ENCODE measurements at regions not wholly inside any gene's neighbourhood (a gene's known extent, or its start where the extent isn't known, plus 50 kb on each side); places are given as distances from the start of the nearest gene placed in this dataset.
"Not testable (repeated sequence)": the region's sequence is repeated elsewhere in the genome, so short reads cannot be mapped to it uniquely, and the experiment has no call there.

DNA sequence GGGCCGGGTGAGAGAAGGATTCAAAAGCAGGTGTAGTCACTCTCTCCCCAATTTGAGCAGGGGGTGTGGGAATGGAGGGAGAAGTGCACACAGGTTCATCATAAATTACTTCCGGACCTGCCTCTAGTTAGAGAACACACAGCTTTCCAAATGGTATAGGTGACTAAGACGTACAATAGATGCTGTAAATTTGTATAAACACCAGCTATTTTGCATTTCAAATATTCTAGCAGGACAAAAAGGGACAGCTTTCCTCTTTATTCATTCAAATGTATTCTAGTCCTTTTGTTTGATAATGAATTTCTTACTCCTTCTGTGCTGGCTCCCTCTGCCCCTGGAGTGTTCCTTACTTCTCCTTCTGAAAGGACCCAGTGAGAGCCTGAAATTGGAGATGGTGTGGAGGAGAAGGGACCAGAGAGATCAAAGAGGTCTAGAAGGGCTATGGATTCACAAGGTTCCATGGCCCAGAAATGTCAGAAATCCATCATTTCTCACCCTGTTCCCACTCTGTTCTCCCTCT lies 53.2 kb upstream of the SH3BP4 start:
- no peak overlapping the region for H3K27ac ChIP-seq (ENCODE audit: low read length)
- no peaks in the 10 kb centered on the region for H3K9me3 ChIP-seq (ENCODE audit: insufficient read depth, low read depth, low read length)
- no peaks in the 10 kb centered on the region for H3K36me3 ChIP-seq (ENCODE audit: insufficient read depth, low read depth, low read length)
- no peaks in the 10 kb centered on the region for H3K27me3 ChIP-seq (ENCODE audit: insufficient read depth, low read length)
- peaks cover 3% of the 10 kb centered on the region; the same call in 1 of the 2 replicates for H3K4me1 ChIP-seq (ENCODE audit: insufficient read depth, low read length)
- no peak overlapping the region for H3K4me3 ChIP-seq (ENCODE audit: low read length)
- H3K9ac ChIP-seq (ENCODE audit: low read depth, low read length) = no peak overlapping the region

DNA sequence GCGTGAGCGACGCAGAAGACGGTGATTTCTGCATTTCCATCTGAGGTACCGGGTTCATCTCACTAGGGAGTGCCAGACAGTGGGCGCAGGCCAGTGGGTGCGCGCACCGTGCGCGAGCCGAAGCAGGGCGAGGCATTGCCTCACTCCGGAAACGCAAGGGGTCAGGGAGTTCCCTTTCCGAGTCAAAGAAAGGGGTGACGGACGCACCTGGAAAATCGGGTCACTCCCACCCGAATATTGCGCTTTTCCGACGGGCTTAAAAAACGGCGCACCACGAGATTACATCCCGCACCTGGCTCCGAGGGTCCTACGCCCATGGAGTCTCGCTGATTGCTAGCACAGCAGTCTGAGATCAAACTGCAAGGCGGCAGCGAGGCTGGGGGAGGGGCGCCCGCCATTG lies 63.4 kb upstream of the SH3BP4 start:
- H3K4me1 ChIP-seq (ENCODE audit: insufficient read depth, low read length); H3K27me3 ChIP-seq (ENCODE audit: insufficient read depth, low read length); H3K36me3 ChIP-seq (ENCODE audit: insufficient read depth, low read depth, low read length); H3K9ac ChIP-seq (ENCODE audit: low read depth, low read length); H3K9me3 ChIP-seq (ENCODE audit: insufficient read depth, low read depth, low read length); H3K27ac ChIP-seq (ENCODE audit: low read length); H3K4me3 ChIP-seq (ENCODE audit: low read length): not testable (repeated sequence)

DNA sequence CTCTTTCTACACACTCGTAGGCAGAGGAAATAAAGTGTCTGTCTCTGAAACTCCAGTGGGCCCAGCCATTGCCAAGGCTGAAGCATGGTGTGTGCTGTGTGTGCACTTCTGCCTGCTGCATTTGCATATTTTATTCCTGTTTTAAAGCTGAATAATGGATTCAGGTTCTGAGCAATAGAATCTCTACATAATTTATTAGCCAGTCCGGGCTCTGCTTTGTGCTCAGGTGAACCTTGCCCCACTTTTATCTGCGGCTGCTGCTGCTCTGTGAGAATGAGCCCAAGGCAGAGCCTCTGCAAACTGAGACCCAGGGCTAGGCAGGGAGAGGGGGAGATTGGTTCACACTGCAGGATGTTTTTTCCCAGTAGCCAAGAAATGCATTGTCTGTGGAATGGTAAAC lies 64.6 kb upstream of the SH3BP4 start:
- Histone ChIP-seq H3K9ac (ENCODE audit: low read depth, low read length) (no peak overlapping the region), H3K36me3 (ENCODE audit: insufficient read depth, low read depth, low read length) (no peaks in the 10 kb centered on the region), H3K27ac (ENCODE audit: low read length) (no peak overlapping the region), H3K9me3 (ENCODE audit: insufficient read depth, low read depth, low read length) (no peaks in the 10 kb centered on the region; the same call in 1 of the 2 replicates), H3K4me3 (ENCODE audit: low read length) (no peak overlapping the region), H3K4me1 (ENCODE audit: insufficient read depth, low read length) (peaks cover 9% of the 10 kb centered on the region; the same call in 1 of the 2 replicates), H3K27me3 (ENCODE audit: insufficient read depth, low read length) (no peaks in the 10 kb centered on the region)

DNA sequence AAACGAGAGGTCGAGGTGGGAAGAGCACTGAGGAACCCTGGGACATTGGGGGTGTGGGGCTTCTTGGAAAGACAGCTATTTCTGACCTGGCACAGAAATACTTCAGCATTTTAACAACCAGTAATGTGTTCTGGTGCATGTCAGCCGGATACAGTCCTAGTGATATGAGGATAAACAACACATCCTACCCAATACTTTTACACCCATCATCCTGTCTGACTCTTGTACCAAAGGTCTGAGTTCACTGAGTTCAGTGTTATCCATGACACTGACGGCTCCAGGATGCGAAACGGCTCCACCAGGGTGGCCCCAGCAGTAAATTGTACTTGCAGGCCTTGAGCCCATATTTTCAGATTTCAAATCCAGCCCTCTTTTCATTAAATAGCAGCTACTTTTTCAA lies 65.9 kb upstream of the SH3BP4 start:
- Histone ChIP-seq H3K4me3 (ENCODE audit: low read length) (no peak overlapping the region), H3K27me3 (ENCODE audit: insufficient read depth, low read length) (no peaks in the 10 kb centered on the region), H3K4me1 (ENCODE audit: insufficient read depth, low read length) (peaks cover 9% of the 10 kb centered on the region; the same call in 1 of the 2 replicates), H3K9ac (ENCODE audit: low read depth, low read length) (no peak overlapping the region), H3K36me3 (ENCODE audit: insufficient read depth, low read depth, low read length) (no peaks in the 10 kb centered on the region), H3K27ac (ENCODE audit: low read length) (no peak overlapping the region), H3K9me3 (ENCODE audit: insufficient read depth, low read depth, low read length) (no peaks in the 10 kb centered on the region; the same call in 1 of the 2 replicates)

DNA sequence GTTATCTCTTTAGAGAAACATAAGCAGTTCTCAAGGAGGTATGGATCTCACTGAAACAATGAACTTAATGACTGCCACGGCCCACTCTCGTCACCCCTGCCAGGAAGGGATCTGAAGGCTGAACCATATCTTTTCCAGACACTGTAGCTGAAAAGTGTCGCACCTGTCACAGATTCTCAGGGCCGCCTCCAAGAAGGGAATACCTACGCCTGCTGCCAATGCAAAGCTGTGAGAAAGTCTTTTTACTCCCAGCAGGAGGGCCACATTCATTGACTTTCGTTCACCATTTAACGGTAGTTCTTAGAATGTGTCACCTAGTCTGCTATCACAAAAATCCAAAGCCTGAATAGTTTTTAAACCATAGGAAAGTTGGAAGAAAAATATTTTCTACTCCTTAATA lies 66.7 kb upstream of the SH3BP4 start:
- Histone ChIP-seq H3K4me1 (ENCODE audit: insufficient read depth, low read length) (peaks cover 9% of the 10 kb centered on the region; the same call in 1 of the 2 replicates), H3K9ac (ENCODE audit: low read depth, low read length) (no peak overlapping the region), H3K27ac (ENCODE audit: low read length) (no peak overlapping the region), H3K9me3 (ENCODE audit: insufficient read depth, low read depth, low read length) (no peaks in the 10 kb centered on the region; the same call in 1 of the 2 replicates), H3K36me3 (ENCODE audit: insufficient read depth, low read depth, low read length) (no peaks in the 10 kb centered on the region), H3K4me3 (ENCODE audit: low read length) (no peak overlapping the region), H3K27me3 (ENCODE audit: insufficient read depth, low read length) (no peaks in the 10 kb centered on the region)

DNA sequence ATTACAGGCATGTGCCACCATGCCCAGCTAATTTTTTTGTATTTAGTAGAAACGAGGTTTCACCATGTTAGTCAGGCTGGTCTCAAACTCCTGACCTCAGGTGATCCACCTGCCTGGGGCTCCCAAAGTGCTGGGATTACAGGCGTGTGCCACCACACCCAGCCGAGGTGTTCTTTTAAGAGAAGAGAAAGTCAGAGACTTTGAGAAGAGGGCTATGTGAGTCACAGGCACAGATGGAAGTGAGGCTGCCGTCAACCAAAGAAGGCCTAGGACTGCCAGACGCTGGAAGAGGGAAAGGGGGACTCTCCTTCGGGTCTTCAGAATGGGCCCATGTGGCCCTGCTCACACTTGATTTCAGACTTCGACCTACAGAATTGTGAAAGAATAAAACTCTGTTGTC lies 67.2 kb upstream of the SH3BP4 start:
- no peak overlapping the region for H3K27ac ChIP-seq (ENCODE audit: low read length)

DNA sequence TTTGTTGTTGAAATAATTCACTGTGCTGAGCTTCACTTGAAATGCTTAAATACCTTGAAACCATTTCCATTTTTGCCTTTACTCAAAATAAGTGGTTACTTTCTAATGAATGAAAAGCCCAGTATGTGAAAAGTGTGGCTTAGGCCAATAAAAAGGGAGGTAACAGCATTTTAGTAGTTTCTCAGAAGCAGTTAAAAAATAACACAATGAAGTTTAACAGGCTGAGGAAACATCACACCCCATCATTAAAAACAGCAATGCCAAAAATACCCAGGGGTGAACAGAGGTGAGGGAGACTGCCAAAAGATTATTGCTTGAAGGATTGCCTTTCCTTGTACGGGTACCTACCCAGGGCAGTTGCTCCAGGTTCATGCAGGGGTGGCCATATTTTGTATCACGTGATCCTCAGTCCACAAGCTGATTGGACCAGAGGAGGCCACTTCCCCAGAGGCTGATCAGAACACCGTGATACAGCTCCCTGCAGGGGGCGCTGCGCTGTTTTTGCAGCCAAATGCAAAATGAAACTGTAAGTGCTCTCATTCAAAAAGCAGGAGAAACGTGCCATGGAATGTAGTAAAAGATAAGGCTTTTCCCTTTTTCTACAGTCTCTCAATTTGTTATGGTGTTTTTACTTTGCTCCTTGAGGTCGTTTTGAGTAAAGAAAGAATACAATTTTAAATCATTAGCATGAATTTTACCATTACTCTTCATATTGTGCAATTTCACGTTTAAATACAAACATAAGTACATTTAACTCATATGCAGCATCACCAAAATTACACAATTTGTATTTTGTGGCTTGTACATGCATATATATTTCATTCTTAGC lies 70.2 kb upstream of the SH3BP4 start:
- Histone ChIP-seq H3K9ac (ENCODE audit: low read depth, low read length) (no peak overlapping the region), H3K9me3 (ENCODE audit: insufficient read depth, low read depth, low read length) (peaks cover 2% of the 10 kb centered on the region; the same call in 1 of the 2 replicates), H3K27me3 (ENCODE audit: insufficient read depth, low read length) (no peaks in the 10 kb centered on the region), H3K4me3 (ENCODE audit: low read length) (no peak overlapping the region), H3K27ac (ENCODE audit: low read length) (no peak overlapping the region), H3K36me3 (ENCODE audit: insufficient read depth, low read depth, low read length) (no peaks in the 10 kb centered on the region), H3K4me1 (ENCODE audit: insufficient read depth, low read length) (peaks cover 9% of the 10 kb centered on the region; the same call in 1 of the 2 replicates)

More for the DNA sequence above, 67.2 kb upstream of the SH3BP4 start:
- Histone ChIP-seq H3K27me3 (ENCODE audit: insufficient read depth, low read length) (no peaks in the 10 kb centered on the region), H3K9me3 (ENCODE audit: insufficient read depth, low read depth, low read length) (no peaks in the 10 kb centered on the region; the same call in 1 of the 2 replicates), H3K4me3 (ENCODE audit: low read length) (no peak overlapping the region), H3K36me3 (ENCODE audit: insufficient read depth, low read depth, low read length) (no peaks in the 10 kb centered on the region), H3K9ac (ENCODE audit: low read depth, low read length) (no peak overlapping the region), H3K4me1 (ENCODE audit: insufficient read depth, low read length) (peaks cover 9% of the 10 kb centered on the region; the same call in 1 of the 2 replicates)

DNA sequence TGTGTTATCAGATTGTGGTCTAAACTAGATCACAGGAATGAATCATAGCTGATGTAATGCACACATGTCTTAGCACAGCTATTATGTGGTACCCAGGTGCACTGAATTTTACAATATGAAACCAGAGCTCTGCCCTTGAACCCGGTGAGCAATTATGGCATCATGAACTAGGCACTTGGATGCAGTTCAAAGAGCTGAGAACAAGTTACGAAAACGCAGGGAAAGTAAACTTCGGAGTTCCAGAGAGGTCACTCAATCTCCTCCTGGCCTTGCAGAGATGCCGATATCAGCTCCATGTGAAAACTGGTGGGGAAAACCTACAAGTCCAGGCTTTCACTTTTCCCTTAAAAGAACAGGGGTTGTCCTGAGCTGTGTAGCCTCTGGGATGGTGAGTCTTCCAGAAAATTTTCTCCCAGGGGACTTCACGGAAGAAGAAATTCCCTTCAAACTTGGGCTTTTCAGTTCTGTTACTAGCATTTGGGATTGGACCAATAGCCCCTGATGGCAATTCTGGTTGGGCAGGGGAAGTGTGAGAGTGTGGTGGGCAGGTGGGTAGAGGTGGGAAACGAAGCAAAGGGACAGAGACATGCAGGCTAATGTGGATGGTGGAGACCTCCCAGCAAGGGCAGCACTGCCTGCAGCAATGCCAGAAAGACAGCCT lies 71.1 kb upstream of the SH3BP4 start:
- H3K27ac ChIP-seq (ENCODE audit: low read length) = no peak overlapping the region
- H3K36me3 ChIP-seq (ENCODE audit: insufficient read depth, low read depth, low read length) = no peaks in the 10 kb centered on the region
- H3K9ac ChIP-seq (ENCODE audit: low read depth, low read length) = no peak overlapping the region
- no peaks in the 10 kb centered on the region for H3K27me3 ChIP-seq (ENCODE audit: insufficient read depth, low read length)
- H3K4me1 ChIP-seq (ENCODE audit: insufficient read depth, low read length) = peaks cover 8% of the 10 kb centered on the region; the same call in 1 of the 2 replicates
- H3K4me3 ChIP-seq (ENCODE audit: low read length) = no peak overlapping the region
- peaks cover 2% of the 10 kb centered on the region for H3K9me3 ChIP-seq (ENCODE audit: insufficient read depth, low read depth, low read length)

DNA sequence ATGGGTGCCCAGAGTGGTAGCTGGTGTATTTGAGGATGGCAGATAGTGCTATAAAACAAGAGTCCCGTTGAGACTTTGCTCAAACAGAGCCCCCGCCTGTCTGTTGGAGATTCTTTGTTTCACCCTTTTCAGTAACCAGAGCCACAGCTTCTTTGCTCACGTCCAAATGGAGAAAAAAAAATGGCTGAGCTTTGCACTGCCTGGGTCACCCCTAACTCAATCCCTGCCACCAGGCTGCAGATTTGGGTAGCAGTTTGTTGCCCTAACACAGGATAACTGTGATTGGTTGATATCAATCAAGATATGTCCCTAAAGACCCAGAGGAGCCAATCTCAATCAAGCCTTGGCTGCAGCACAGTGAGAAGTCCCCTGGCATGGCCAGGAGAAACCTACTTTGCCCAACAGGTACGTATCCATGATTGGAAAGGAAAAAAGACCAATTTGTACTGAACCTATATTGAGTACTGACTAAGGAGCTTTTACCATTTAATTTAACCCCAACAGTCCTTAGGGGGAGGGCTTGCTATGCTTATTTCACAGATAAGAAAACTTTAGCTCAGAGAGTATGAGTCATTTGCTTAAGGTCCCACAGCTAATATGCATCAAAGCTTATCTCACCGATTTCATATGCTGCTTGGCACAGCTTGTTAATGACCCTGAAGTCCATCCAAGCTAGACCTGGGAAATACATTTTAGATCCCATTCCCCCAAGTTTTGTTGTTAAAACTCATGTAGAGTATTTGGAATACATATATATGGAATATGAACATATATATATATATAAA lies 72.0 kb upstream of the SH3BP4 start:
- H3K9ac ChIP-seq (ENCODE audit: low read depth, low read length) = no peak overlapping the region
- H3K27ac ChIP-seq (ENCODE audit: low read length) = no peak overlapping the region
- H3K4me3 ChIP-seq (ENCODE audit: low read length) = no peak overlapping the region
- peaks cover 2% of the 10 kb centered on the region for H3K9me3 ChIP-seq (ENCODE audit: insufficient read depth, low read depth, low read length)
- no peaks in the 10 kb centered on the region for H3K27me3 ChIP-seq (ENCODE audit: insufficient read depth, low read length)
- H3K4me1 ChIP-seq (ENCODE audit: insufficient read depth, low read length) = peaks cover under 1% of the 10 kb centered on the region; the same call in 1 of the 2 replicates
- no peaks in the 10 kb centered on the region for H3K36me3 ChIP-seq (ENCODE audit: insufficient read depth, low read depth, low read length)

DNA sequence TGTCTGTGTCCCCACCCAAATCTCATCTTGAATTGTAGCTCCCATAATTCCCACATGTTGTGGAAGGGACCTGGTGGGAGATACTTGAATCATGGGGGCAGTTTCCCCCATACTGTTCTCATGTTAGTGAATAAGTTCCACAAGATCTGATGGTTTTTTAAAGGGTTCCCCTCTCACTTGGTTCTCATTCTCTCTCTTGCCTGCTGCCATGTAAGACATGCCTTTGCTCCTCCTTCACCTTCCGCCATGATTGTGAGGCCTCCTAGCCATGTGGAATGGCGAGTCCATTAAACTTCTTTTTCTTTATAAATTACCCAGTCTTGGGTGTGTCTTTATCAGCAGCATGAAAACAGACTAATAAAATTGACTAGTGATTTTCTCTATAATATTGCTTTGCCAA lies 75.2 kb upstream of the SH3BP4 start:
- not testable (repeated sequence) for H3K4me3 ChIP-seq (ENCODE audit: low read length); H3K9me3 ChIP-seq (ENCODE audit: insufficient read depth, low read depth, low read length); H3K27ac ChIP-seq (ENCODE audit: low read length); H3K4me1 ChIP-seq (ENCODE audit: insufficient read depth, low read length); H3K9ac ChIP-seq (ENCODE audit: low read depth, low read length); H3K36me3 ChIP-seq (ENCODE audit: insufficient read depth, low read depth, low read length); H3K27me3 ChIP-seq (ENCODE audit: insufficient read depth, low read length)

DNA sequence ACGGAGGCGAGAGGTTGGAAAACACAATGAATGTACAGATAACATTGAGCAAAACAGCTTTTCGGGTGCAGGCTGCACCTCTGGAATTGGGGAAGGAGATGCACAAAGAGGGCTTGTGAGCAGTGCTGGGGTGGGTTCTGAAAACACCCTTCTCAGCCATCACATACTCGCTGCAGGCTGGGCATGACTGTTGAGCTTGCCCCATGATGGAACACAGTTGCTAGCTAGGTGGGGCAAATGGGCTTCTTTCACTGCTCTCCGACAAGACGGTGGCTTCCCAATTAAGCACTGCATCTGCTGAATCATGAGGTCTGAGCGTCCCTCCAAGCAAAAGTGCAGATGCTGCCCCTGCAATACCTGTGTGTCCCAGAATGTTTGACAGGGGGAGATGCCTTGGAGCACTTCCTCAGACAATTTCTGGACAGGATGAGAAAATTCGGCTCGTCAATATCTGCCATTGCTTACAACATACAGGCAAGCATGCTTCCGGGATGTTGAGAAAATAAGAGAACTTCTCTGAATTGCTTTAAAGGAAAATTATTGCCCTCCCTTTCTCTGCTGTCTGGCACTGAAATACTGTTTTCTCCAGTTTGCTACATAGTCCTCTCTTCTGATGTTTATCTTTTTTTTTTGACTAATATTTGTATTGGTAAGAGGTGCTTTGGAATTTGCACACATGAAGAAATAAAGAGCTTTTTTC lies 77.3 kb upstream of the SH3BP4 start:
- H3K4me3 ChIP-seq (ENCODE audit: low read length) = no peak overlapping the region
- H3K27ac ChIP-seq (ENCODE audit: low read length) = no peak overlapping the region
- no peaks in the 10 kb centered on the region for H3K4me1 ChIP-seq (ENCODE audit: insufficient read depth, low read length)
- no peak overlapping the region for H3K9ac ChIP-seq (ENCODE audit: low read depth, low read length)
- H3K36me3 ChIP-seq (ENCODE audit: insufficient read depth, low read depth, low read length) = no peaks in the 10 kb centered on the region
- peaks cover 2% of the 10 kb centered on the region; the same call in 1 of the 2 replicates for H3K9me3 ChIP-seq (ENCODE audit: insufficient read depth, low read depth, low read length)
- H3K27me3 ChIP-seq (ENCODE audit: insufficient read depth, low read length) = no peaks in the 10 kb centered on the region
